A549 (cell line): ENCODE measurements at regions not wholly inside any gene's neighbourhood (a gene's known extent, or its start where the extent isn't known, plus 50 kb on each side); places are given as distances from the start of the nearest gene placed in this dataset.

Experiments
- ATAC-seq, 2 experiments: fragments of 200-7000 bp in 1 of 2; fragments of >200 bp in 1 of 2; cut with Nextera tagmentation in 1 of 2; cut with Tn5 transposase in 1 of 2; 3 replicates each; pipeline versions ENCODE4 v1.8.0 to v1.9.1; 2018 to 2020; ENCODE audit warnings: mild to moderate bottlenecking in 1 of 2, moderate library complexity in 1 of 2
- CTCF ChIA-PET: fragments of 300-600 bp; sonication (Branson Sonifier 250); formaldehyde crosslinking; extraction: SDS; loops from one replicate; lab custom pipeline; 2021; ENCODE audit warnings: antibody characterized with exemption, inconsistent platforms; lab: Yijun Ruan, JAX
- POLR2A ChIA-PET: fragments of 350-600 bp; formaldehyde crosslinking; extraction: SDS; loops from one replicate; lab custom pipeline; 2021; ENCODE audit warnings: antibody characterized with exemption, inconsistent platforms; lab: Yijun Ruan, JAX
- DNase-seq, 2 experiments: peaks; one replicate each; pipeline versions ENCODE4 v3.0.0 to v3.0.0-alpha.2; 2011 to 2016; ENCODE audit warnings: low read depth in 1 of 2, low spot score in 1 of 2
- FAIRE-seq: peaks from 2 replicates; lab custom pipeline; 2011; peaks lifted over from hg19 to GRCh38; lab: Jason Lieb, UNC
- H3K27ac ChIP-seq, 2 experiments: fragments of >200 bp; sonication (Bioruptor Twin); formaldehyde crosslinking; 3 replicates each; pipeline ENCODE4 v1.5.1; 2016 to 2017
- H3K4me1 ChIP-seq: fragments of >200 bp; sonication (Bioruptor Twin); formaldehyde crosslinking; 3 replicates; pipeline ENCODE4 v1.6.1; 2016
- H3K4me2 ChIP-seq: fragments of >200 bp; sonication (Bioruptor Twin); formaldehyde crosslinking; 3 replicates; pipeline ENCODE4 v1.6.1; 2016
- H3K4me3 ChIP-seq: fragments of >200 bp; sonication (Bioruptor Twin); formaldehyde crosslinking; 3 replicates; pipeline ENCODE4 v1.5.1; 2016
- H3K9me3 ChIP-seq: fragments of >200 bp; sonication (Bioruptor Twin); formaldehyde crosslinking; 3 replicates; pipeline ENCODE4 v1.6.1; 2016
- ATOH8 ChIP-seq: fragments of 250-450 bp; sonication (Bioruptor Pico); IDR thresholded peaks from 2 replicates; pipeline ENCODE4 v1.5.0; 2020; ENCODE audit warnings: low read depth, mild to moderate bottlenecking, moderate library complexity
- BCL3 ChIP-seq: fragments of >200 bp; sonication (Bioruptor Twin); formaldehyde crosslinking; IDR thresholded peaks from 3 replicates; pipeline ENCODE4 v1.6.1; 2016
- E2F6 ChIP-seq: IDR thresholded peaks from 2 replicates; pipeline ENCODE4 v1.6.1; 2012; ENCODE audit warnings: low read depth, borderline replicate concordance
- ESRRA ChIP-seq: fragments of 150-350 bp; IDR thresholded peaks from 2 replicates; pipeline ENCODE4 v1.6.1; 2014; ENCODE audit warnings: mild to moderate bottlenecking, low read length, borderline replicate concordance
- FOSB ChIP-seq: fragments of 250-450 bp; sonication (Bioruptor Pico); IDR thresholded peaks from 2 replicates; pipeline ENCODE4 v1.5.0; 2020; ENCODE audit warnings: mild to moderate bottlenecking, moderate library complexity
- FOXS1 ChIP-seq: fragments of 250-450 bp; sonication (Bioruptor Pico); IDR thresholded peaks from 2 replicates; pipeline ENCODE4 v1.5.0; 2020; ENCODE audit warnings: mild to moderate bottlenecking, moderate library complexity
- GATA3 ChIP-seq: IDR thresholded peaks from 2 replicates; pipeline ENCODE4 v1.6.1; 2012; ENCODE audit warnings: borderline replicate concordance
- HEYL ChIP-seq: fragments of 250-450 bp; sonication (Bioruptor Pico); IDR thresholded peaks from 2 replicates; pipeline ENCODE4 v1.8.0; 2021; ENCODE audit warnings: mild to moderate bottlenecking, moderate library complexity
- HOXA7 ChIP-seq: fragments of 250-450 bp; sonication (Bioruptor Pico); IDR thresholded peaks from 2 replicates; pipeline ENCODE4 v1.5.0; 2020; ENCODE audit warnings: mild to moderate bottlenecking, moderate library complexity
- JUNB ChIP-seq: fragments of >200 bp; sonication (Bioruptor Twin); formaldehyde crosslinking; IDR thresholded peaks from 2 replicates; pipeline ENCODE4 v1.6.1; 2016
- NFE2L2 ChIP-seq: fragments of 150-350 bp; conservative IDR thresholded peaks from 2 replicates; pipeline ENCODE4 v1.6.1; 2014; ENCODE audit warnings: low read length
- NPAS2 ChIP-seq: fragments of 250-450 bp; sonication (Bioruptor Pico); IDR thresholded peaks from 2 replicates; pipeline ENCODE4 v1.8.0; 2022; ENCODE audit warnings: mild to moderate bottlenecking, moderate library complexity, borderline replicate concordance
- NR3C1 ChIP-seq: fragments of >200 bp; sonication (Bioruptor Twin); formaldehyde crosslinking; IDR thresholded peaks from 3 replicates; pipeline ENCODE4 v1.6.1; 2017
- PHF8 ChIP-seq: fragments of 200-600 bp; sonication (generic); IDR thresholded peaks from 2 replicates; pipeline ENCODE4 v1.6.1; 2016; ENCODE audit warnings: low read depth, mild to moderate bottlenecking, antibody characterized with exemption, moderate library complexity, borderline replicate concordance
- POLR2A ChIP-seq: IDR thresholded peaks from 2 replicates; pipeline ENCODE4 v1.6.1; 2012; ENCODE audit warnings: mild to moderate bottlenecking, low read length
- RARB ChIP-seq: fragments of 250-450 bp; sonication (Bioruptor Pico); IDR thresholded peaks from 2 replicates; pipeline ENCODE4 v1.8.0; 2021; ENCODE audit warnings: mild to moderate bottlenecking, moderate library complexity
- RCOR1 ChIP-seq: fragments of 150-350 bp; IDR thresholded peaks from 2 replicates; pipeline ENCODE4 v1.6.1; 2014; ENCODE audit warnings: antibody characterized with exemption, low read length, low read depth
- SREBF2 ChIP-seq: fragments of 450-650 bp; IDR thresholded peaks from 2 replicates; pipeline ENCODE4 v1.6.1; 2014; ENCODE audit warnings: mild to moderate bottlenecking, moderate library complexity
- TFCP2L1 ChIP-seq: fragments of 250-450 bp; sonication (Bioruptor Pico); IDR thresholded peaks from 2 replicates; pipeline ENCODE4 v1.5.0; 2021; ENCODE audit warnings: mild to moderate bottlenecking
- USF2 ChIP-seq: fragments of 450-650 bp; IDR thresholded peaks from 2 replicates; pipeline ENCODE4 v1.6.1; 2014; ENCODE audit warnings: antibody characterized with exemption
- ZFP36 ChIP-seq: fragments of 450-650 bp; IDR thresholded peaks from 2 replicates; pipeline ENCODE4 v1.6.1; 2014; ENCODE audit warnings: borderline replicate concordance; ENCODE audit not compliant: partially characterized antibody
- ZNF302 ChIP-seq: fragments of 250-450 bp; sonication (Bioruptor Pico); IDR thresholded peaks from 2 replicates; pipeline ENCODE4 v1.9.0; 2021; ENCODE audit warnings: inconsistent platforms, mild to moderate bottlenecking, moderate library complexity
- WGBS: methylation state at CpG from one replicate; pipeline ENCODE4 v1.1.6; 2017; ENCODE audit errors: missing lambda C conversion rate; 5-methylcytosine and 5-hydroxymethylcytosine counted together
- TF ChIP-seq, protein P1 (sequence below): fragments of 250-450 bp; sonication (Bioruptor Pico); IDR thresholded peaks from 2 replicates; pipeline ENCODE4 v1.5.0; 2021; ENCODE audit warnings: mild to moderate bottlenecking, moderate library complexity, borderline replicate concordance

DNA sequence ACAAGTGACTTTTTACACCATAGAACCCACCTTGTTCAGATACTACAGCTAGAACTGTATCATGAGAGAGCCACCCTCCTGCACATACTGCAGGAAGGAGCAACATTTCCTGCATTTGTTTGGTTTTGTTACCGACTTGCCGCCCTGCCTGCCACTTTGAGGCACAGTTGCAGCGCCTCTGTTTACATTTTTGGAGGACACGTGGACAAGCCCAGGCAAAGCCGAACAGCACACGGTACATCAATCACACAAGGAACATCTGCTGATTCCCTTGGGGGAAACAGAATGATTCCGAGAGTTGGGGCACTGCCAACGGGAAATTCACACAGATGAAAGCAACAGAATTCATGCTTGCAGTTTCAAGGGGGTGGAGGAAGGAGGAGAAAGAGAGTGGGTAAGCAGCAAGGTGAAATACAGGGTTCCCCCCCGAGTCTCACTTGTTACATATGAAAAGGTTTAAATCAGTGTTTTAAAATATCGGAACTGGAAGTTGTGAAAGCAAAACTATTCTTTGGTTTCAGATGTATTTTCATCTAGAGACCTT, 110.7 kb downstream of the BTG1 start (continued):
- TF ChIP-seq ATOH8 (CRISPR knock-in tag) (no peak), HOXA7 (CRISPR knock-in tag) (no peak), NFE2L2 (no peak), USF2 (peak; percentile 34), FOXS1 (CRISPR knock-in tag) (0 out of 2 replicates have a peak, but pooled peaks have one; percentile 44), PHF8 (no peak), JUNB (no peak), NPAS2 (CRISPR knock-in tag) (no peak)
- TF ChIP-seq, all 56 proteins: peak for 8

DNA sequence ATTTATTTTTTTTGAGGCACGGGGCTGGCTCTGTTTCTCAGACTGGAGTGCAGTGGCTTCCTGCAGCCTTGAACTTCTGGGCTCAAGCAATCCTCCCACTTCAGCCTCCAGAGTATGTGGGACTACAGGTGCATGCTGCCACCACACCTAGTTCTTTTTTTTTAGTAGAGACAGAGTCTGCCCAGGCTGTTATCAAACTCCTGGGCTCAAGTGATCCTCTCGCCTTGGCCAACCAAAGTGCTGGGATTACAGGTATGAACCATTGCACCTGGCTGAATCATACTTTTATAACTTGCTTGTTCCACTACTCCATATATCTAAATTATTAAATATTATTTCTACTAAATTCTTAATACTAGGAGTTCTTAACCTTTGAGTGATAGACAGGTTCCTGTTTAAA, 111.6 kb downstream of the BTG1 start:
- Histone ChIP-seq H3K4me3 (no peak overlapping the region), H3K27ac (peak overlapping the region; percentile 71 to 76; a peak in 4 of 6 replicates), H3K9me3 (peaks cover 5% of the 10 kb centered on the region; the same call in 1 of the 3 replicates), H3K4me2 (peak overlapping the region; percentile 77; the same call in 1 of the 3 replicates), H3K4me1 (peaks cover 23% of the 10 kb centered on the region)
- no peak for TF ChIP-seq HEYL
- TF ChIP-seq RCOR1, result no peak
- TF ChIP-seq, protein P1, sequence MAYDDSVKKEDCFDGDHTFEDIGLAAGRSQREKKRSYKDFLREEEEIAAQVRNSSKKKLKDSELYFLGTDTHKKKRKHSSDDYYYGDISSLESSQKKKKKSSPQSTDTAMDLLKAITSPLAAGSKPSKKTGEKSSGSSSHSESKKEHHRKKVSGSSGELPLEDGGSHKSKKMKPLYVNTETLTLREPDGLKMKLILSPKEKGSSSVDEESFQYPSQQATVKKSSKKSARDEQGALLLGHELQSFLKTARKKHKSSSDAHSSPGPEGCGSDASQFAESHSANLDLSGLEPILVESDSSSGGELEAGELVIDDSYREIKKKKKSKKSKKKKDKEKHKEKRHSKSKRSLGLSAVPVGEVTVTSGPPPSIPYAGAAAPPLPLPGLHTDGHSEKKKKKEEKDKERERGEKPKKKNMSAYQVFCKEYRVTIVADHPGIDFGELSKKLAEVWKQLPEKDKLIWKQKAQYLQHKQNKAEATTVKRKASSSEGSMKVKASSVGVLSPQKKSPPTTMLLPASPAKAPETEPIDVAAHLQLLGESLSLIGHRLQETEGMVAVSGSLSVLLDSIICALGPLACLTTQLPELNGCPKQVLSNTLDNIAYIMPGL (CRISPR knock-in tag), result no peak
- no peak for TF ChIP-seq FOSB (CRISPR knock-in tag)
- TF ChIP-seq ZNF302 (CRISPR knock-in tag), result no peak
- TF ChIP-seq GATA3, result no peak
- no peak for TF ChIP-seq TFCP2L1 (CRISPR knock-in tag)
- TF ChIP-seq NR3C1, result no peak
- no peak for TF ChIP-seq RARB (CRISPR knock-in tag)
- no peak for TF ChIP-seq NFE2L2
- no peak for TF ChIP-seq ESRRA
- no peak for TF ChIP-seq E2F6
- TF ChIP-seq POLR2A, result no peak
- TF ChIP-seq USF2, result no peak
- TF ChIP-seq ZFP36, result no peak
- no peak for TF ChIP-seq SREBF2
- no peak for TF ChIP-seq BCL3
- DNase-seq (no peak), FAIRE-seq (no peak), ATAC-seq (no peak)
- POLR2A ChIA-PET, result no interaction called here
- 88% methylated on average over 2 of the region's 2 CpGs for WGBS
- CTCF ChIA-PET, result interaction anchor here (0.7 kb wide), 2 partner anchors 129 to 133 kb away, joined by 3 read pairs; no protein-coding TSS in a partner anchor
